ENCODE measurements at regions not wholly inside any gene's neighbourhood (a gene's known extent, or its start where the extent isn't known, plus 50 kb on each side); places are given as distances from the start of the nearest gene placed in this dataset.

DNA sequence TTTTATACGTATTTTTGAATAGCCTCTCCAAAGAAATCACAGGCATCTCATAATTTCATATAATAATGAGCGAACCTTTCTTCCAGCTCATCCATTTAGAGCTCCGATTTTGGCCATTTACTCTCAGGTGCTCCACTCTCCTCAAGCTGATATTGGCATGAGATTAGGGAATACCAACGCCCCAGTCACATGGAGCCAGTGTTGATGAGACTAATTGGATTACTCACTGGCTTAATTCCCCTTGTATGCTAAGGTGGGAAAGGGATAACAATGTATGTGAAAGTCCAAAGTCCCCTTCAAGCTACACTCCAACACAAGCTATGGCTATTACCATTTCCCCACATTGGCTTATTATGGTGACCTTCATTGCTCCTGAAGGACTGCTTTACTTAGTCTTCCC is 76.6 kb upstream of the NAV3 start:
- H3K4me1 ChIP-seq (ENCODE audit: control insufficient read depth, insufficient read depth, low read length), result peaks cover 6% of the 10 kb centered on the region; the same call in 1 of the 2 replicates
- CTCF ChIA-PET, result no interaction called here
- POLR2A ChIA-PET, result no interaction called here
- H3K9me3 ChIP-seq (ENCODE audit: control insufficient read depth, insufficient read depth, low read depth, low read length), result no peaks in the 10 kb centered on the region
- H3K36me3 ChIP-seq (ENCODE audit: control insufficient read depth in 2 of 2, insufficient read depth in 1 of 2, low read length in 2 of 2), result no peaks in the 10 kb centered on the region
- H3K4me3 ChIP-seq (ENCODE audit: low read depth, low read length), result no peak overlapping the region
- no peak overlapping the region for H3K27ac ChIP-seq (ENCODE audit: extremely low read depth, low read depth, low read length)
- no peak for TF ChIP-seq SP7 (tag by site-specific recombination; IDR thresholded peaks at IDR 0.05)
- TF ChIP-seq ZNF324 (tag by site-specific recombination; IDR thresholded peaks at IDR 0.05), result no peak
- no peak for TF ChIP-seq CTCF (tag by site-specific recombination; IDR thresholded peaks at IDR 0.05)
- TF ChIP-seq ZFP69B (tag by site-specific recombination; IDR thresholded peaks at IDR 0.05), result no peak
- no peak for TF ChIP-seq ZFHX2 (tag by site-specific recombination; conservative IDR thresholded peaks at IDR 0.05)
- no peak for TF ChIP-seq ZNF768 (tag by site-specific recombination; IDR thresholded peaks at IDR 0.05)
- TF ChIP-seq ZNF610 (tag by site-specific recombination; IDR thresholded peaks at IDR 0.05; ENCODE audit: borderline replicate concordance), result no peak
- no peak for TF ChIP-seq ZNF37A (tag by site-specific recombination; IDR thresholded peaks at IDR 0.05)
- TF ChIP-seq ZNF621 (tag by site-specific recombination; IDR thresholded peaks at IDR 0.05), result no peak
- TF ChIP-seq RBAK (tag by site-specific recombination; IDR thresholded peaks at IDR 0.05), result no peak
- TF ChIP-seq EGR2 (tag by site-specific recombination; IDR thresholded peaks at IDR 0.05; ENCODE audit: low read depth), result no peak

DNA sequence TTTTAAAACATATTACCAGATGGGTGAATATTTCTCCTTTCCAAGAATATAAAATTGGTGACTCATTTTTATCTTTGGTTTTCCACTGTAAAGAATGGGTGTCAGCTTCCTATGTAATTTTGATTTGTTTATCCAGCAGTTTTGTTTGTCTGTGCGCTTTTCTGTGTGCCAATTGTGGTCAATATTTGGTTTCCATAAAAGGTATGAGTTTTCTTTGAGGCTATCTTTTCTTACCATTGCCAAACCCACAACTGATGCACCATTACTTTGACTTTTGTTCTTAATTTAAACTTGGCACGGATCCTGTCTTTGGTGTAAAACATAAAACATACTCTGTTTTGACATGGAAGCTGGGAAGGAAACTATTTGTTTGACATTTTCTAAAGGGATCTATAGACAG is 78.8 kb upstream of the NAV3 start:
- H3K9me3 ChIP-seq (ENCODE audit: control insufficient read depth, insufficient read depth, low read depth, low read length), result no peaks in the 10 kb centered on the region
- H3K4me1 ChIP-seq (ENCODE audit: control insufficient read depth, insufficient read depth, low read length), result peaks cover 6% of the 10 kb centered on the region; the same call in 1 of the 2 replicates
- H3K27ac ChIP-seq (ENCODE audit: extremely low read depth, low read depth, low read length), result no peak overlapping the region
- no peak for TF ChIP-seq ZNF302 (tag by site-specific recombination; IDR thresholded peaks at IDR 0.05; ENCODE audit: low read depth)
- TF ChIP-seq ZNF214 (tag by site-specific recombination; IDR thresholded peaks at IDR 0.05; ENCODE audit: borderline replicate concordance), result no peak
- TF ChIP-seq WT1 (tag by site-specific recombination; IDR thresholded peaks at IDR 0.05), result no peak
- TF ChIP-seq ZNF366 (tag by site-specific recombination; conservative IDR thresholded peaks at IDR 0.05), result no peak
- no peak for TF ChIP-seq ZNF280D (tag by site-specific recombination; IDR thresholded peaks at IDR 0.05)
- TF ChIP-seq BCL11B (tag by site-specific recombination; IDR thresholded peaks at IDR 0.05; ENCODE audit: low read depth), result no peak
- no peak for TF ChIP-seq ZNF138 (tag by site-specific recombination; IDR thresholded peaks at IDR 0.05; ENCODE audit: borderline replicate concordance)
- TF ChIP-seq EGR2 (tag by site-specific recombination; IDR thresholded peaks at IDR 0.05; ENCODE audit: low read depth), result no peak
- no peak for TF ChIP-seq ZNF623 (tag by site-specific recombination; IDR thresholded peaks at IDR 0.05)
- no peak for TF ChIP-seq ZNF629 (tag by site-specific recombination; IDR thresholded peaks at IDR 0.05)
- no peak for TF ChIP-seq ZNF175 (tag by site-specific recombination; IDR thresholded peaks at IDR 0.05)
- no peak for TF ChIP-seq ZBTB10 (tag by site-specific recombination; IDR thresholded peaks at IDR 0.05)
- no peak for TF ChIP-seq ZNF654 (tag by site-specific recombination; IDR thresholded peaks at IDR 0.05; ENCODE audit: low read depth)
- POLR2A ChIA-PET, result no interaction called here
- no peak overlapping the region for H3K4me3 ChIP-seq (ENCODE audit: low read depth, low read length)
- H3K36me3 ChIP-seq (ENCODE audit: control insufficient read depth in 2 of 2, insufficient read depth in 1 of 2, low read length in 2 of 2), result no peaks in the 10 kb centered on the region
- CTCF ChIA-PET, result interaction anchor here (1.2 kb wide), 1 partner anchor 66 kb away, joined by 3 read pairs; no protein-coding TSS in a partner anchor

All from HEK293 (cell line).